ENCODE measurements at regions not wholly inside any gene's neighbourhood (a gene's known extent, or its start where the extent isn't known, plus 50 kb on each side); places are given as distances from the start of the nearest gene placed in this dataset.
A peak's percentile ranks its signal among the peaks of the same experiment; 100 is the strongest.
"Not testable (repeated sequence)": the region's sequence is repeated elsewhere in the genome, so short reads cannot be mapped to it uniquely, and the experiment has no call there.

DNA sequence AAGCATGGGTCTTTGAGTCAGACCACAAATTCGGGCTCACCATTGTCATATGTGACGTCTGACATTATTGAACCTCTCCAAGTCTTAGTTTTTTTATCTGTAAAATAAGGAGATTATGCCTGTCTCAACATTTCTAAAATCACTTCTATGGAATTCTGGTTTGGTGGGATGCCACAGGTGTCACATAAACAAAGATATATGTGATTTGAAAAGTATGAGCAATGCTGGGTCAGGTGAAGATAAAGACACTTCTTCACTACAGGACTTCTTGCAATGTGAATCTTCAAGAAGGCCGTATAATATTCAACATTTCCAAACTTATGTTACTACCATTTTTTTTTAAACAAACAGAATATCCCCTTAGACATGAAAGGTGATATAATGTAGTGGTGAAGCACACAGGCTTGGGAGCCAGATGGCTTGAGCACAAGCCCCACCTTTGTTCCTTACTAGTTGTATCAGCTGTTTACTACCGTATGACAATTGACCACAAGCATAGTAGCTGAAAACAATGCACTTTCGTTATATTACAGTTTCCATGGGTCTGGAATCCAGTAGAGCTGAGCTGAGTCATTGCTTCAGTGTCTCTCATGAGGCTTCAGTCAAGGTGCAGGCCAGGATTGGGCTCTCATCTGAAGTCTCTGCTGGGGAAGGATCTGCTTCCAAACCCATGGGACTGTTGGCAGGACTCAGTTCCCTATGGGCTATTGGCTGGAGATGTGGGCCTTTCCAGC, 87.7 kb downstream of the UTP18 start:
- DNase-seq, result no peak

DNA sequence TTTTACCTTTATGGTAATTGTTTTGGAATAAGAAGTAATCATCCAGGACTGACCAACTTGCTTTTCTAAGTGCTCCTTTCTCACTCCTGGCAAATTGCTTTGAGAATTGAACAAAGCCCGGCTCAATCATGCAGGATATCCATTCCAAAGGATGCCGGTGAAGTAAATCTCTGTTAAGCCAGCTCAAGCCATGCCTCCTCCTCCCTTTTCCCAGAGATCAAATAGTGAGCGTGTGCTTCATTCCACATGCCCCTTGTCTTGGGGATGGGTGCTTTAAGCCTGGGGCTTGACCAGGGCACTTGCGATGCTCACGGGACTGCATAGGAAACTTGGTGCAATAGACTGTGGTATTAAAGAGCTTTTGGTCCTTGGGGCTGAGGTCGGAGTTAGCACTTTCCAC, 90.7 kb downstream of the UTP18 start:
- DNase-seq, result no peak

DNA sequence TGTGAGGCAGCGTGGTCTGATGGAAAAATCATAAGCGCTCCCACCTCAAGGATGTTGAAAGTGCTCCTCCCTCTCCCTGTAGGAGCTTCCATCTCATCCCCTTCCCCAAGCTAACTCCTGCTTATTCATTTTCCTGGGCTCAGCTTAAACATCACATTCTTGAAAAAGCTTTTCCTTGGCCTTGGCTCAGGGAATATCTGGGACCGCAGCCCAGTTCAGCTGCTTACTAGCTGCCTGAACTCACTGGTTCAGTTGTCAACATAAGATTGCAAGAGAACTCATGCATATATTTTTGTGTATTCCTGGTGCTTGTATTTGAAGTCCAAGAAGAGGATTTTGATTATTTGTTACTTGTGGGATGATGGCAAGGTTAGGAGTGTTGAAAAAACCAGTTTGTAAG, 91.5 kb downstream of the UTP18 start:
- no peak for DNase-seq

DNA sequence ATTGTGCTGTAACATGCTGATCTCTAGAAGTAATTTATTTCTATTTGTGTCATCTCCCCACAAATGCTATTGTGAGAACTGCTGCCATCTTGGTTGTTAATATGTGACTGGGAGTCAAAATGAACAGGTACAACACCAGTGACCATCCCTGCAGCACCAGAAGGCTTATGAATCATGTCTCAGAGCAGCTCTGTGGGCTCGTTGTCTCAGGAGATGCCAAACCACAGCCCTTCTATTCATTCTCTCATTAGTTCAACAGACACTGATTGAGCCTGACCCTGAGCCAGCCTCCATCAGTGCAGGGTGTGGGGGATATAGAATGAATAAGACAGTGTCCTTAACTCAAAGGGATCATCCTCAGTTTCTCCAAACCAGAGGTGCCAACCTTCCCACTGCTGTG, 92.5 kb downstream of the UTP18 start:
- no peak for DNase-seq

DNA sequence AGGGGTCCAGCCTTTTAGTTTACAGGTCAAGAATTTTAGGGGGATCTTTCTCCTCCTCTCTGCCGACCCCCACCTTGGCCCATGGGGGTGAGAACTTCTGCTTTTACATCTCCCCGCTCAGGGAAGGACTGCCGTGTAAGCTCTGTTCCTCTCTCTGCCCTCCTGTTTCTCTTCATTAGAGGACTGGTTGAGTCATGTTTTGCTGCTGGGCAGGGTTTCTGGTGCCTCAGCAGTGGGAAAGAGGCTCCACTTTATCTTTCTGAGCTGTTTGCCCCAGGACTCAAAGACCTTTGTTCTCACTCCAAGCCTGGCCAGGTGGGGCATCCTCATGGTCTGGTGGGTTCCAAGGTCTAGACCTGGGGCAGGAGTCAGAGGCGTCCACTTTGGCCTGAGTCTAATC, 93.0 kb downstream of the UTP18 start:
- no peak for DNase-seq

DNA sequence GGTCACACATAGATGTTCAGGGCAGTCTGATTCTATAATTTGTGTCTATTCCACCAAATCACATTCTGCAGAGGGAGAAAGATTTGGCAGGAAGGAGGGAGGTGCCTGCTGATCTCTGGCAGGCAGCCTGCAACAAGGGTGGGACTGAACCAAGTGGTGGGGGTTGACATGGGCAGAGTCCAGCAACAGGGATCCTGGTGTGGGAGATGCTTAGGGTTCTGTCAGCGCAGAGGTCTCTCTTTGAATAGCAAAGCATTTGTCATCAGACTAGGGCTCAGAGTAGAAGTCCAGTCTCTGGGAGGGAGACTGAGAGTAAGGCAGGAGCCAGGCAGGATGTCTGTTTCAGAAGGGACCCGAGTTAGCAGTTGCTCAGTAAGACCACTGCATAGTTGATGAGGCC, 94.6 kb downstream of the UTP18 start:
- DNase-seq, result no peak

DNA sequence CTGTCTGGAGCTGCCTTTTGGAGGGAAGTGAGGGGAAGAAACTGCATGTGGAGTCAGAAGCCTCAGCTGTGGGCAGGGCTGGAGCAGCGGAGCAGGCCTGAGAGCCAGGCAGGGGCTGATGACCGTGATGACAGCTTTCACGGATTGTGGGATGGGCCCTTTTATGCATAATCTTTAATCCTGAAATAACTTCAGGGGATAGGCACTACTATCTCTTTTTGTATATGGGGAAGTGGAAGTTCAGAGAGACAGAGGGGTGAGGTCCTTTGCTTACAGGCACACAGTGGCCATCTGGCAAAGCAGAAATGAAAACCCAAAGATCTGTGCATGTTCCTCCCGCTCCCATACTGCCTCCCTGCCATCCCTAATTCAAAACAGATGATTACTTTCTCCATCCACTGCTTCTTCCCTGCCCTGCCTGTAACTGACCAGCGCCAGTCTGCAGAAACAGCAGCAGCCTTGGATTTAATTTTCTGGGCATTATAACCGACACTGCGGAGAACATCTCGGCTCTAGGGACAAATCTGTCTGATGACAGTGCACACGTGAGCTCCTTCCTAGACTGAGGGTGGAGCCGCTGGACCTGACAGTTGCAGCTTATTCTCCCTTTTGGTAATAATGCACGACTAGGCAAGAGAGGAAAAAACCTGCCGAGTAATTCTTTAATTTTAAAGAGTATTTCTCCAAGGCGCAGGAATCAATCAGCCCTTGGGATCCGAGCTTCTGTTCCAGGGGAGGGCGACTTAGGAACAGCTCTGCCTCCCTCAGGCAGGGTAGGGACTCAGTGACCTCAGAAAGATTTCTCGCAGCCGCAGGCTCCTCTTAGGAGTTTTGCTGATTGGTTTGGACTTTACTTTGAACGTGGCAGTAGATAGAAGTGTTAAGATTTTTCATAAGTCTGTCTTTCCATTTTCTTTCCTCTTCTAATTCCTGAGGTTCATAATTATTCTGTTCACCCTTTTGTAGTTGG, 95.4 kb downstream of the UTP18 start:
- no peak for DNase-seq

DNA sequence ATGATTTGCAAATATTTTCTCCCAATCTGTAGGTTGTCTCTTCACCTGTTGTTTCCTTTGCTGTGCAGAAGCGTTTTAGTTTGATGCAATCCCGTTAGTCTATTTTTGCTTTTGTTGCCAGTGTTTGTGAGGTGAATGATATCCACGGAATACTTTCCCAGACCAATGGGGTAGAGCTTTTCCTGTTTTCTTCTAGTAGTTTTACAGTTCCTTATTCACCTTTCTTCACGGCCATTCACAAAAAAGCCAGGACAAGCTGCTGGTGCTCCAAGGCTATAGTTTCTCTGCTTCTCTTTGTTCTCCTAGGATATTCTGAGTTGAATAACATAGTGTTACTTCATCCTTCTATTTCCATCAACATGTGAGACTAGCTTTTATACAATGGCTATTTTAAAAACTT, 98.7 kb downstream of the UTP18 start:
- DNase-seq, result no peak

DNA sequence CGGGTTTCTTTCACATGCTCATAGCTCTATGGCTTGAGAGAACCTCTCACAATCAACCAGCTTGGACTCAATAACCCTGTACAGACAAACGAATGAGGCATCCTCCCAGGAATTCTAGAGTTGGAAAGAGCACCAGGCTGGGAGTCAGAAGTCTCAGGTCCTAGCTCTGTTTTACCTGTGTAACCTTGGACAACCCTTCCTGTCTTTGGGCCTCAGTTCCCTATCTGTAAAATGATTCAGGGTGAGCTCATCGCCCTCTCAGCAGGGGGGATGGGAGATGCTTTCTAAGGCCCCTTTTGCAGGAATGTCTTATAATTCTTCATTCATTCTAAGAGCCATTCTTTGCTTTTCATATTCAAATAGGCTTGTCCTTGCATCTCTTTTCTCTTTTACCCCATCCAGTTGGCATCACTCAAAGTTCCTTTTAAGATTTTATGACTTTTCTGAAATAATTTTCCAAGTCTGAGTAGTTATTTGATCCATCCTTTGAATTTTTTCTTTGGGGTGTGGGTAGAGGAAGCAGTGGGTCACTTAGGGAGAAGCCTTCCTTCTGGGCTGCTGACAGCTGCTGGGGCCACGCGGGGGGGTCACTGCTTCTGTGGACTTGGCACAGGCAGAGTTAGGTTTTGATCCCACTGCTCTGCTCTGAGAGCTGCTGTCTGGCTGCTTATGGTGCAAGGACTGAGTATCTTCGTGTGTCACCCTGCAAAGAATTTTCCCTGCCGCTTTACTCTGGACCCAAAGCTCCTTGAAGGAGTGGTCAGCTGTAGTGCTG, 102.7 kb downstream of the UTP18 start:
- DNase-seq, result no peak

DNA sequence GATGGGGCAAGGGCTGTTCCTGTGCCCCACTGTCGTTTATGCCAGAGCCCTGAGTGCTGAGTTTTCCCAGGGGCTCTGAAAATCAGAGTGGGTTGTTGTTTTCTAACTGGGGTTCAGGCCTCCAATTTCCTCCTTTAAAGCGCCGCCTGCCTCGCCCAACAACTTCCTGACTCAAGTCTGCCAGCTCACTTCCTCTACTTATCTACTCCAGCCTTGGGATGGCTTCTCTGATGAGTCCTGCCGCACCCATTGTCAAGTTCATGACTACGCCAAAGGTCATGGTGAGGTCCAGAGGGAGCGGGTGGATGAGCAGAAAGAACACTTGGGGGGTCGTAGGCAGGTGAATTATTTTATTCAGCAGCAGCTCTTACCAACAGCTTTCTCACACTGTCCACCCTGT, 104.7 kb downstream of the UTP18 start:
- DNase-seq, result peak; percentile 16

DNA sequence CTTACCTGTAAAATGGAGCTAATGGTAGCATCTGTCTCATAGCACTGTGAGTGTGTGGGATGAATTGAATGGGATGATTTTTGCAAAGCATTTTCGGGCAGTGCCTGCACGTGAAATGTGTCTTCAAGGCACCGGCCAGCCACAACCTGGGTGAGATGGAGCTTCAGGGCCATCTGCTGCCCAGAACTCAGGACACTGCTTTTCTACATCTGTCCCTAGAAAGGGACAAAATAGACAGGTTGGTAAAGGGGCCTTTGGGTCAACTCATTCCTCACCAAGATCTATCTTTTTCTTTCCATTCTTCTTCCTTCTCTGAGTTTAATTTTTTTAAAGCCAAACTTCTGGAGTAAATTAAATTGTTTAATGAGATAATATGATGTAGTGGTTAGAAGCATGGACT, 106.5 kb downstream of the UTP18 start:
- no peak for DNase-seq

DNA sequence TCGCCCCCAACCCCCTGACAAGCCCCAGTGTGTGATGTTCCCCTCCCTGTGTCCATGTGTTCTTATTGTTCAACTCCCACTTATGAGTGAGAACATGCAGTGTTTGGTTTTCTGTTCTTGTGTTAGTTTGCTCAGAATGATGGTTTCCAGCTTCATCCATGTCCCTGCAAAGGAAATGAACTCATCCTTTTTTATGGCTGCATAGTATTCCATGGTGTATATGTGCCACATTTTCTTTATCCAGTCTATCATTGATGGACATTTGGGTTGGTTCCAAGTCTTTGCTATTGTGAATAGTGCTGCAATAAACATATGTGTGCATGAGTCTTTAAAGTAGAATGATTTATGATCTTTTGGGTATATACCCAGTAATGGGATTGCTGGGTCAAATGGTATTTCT, 107.5 kb downstream of the UTP18 start:
- DNase-seq, result not testable (repeated sequence)

DNA sequence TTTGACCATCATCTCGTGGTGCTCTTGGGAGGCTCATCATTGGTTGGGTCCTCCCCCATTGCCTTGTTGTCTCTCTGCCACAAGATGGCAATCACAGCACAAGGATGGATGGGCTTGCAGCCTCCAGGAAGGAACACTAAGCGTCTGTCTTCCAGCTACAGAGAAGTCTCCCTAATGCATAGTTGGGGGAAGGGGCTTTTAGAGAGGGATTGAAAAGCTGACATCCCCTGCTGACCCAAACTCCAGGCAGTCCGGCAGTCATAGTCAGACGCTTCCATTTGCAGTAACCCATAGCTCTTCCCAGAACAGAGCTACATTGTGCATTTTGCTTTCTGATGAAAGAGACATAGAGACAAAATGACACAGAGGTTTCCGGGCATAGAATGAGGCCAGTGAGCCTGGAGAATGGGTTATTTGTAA, 111.4 kb downstream of the UTP18 start:
- peak; percentile 35 for DNase-seq

DNA sequence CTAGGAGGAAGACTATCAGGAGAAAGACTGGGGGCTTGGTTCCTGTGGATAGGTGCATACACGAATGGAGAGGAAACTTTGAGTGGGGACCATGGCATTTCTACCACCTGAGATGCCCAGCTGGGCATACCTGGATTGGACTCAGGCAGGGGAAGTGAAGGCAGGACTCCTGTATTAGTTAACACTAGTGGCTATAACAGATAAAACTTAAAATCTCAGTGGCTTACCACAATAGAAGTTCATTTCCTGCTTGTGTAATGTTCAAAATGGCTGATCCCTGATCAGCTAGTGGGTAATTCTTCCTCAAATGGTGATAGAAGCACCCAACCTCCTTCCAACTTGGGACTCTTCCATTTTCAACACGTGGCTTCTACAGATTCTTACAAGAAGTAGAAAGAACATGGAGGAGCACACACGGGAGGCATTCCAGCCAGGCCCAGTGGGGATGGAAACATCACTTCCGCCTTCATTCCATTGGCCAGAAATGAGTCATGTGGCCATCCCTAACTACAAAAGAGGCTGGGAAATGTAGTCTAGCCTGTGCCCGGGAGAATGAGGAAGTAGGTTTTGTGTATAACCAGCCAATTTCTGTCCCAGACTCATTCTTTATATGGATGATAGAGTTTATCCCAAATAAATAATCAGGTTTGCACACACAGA, 112.1 kb downstream of the UTP18 start:
- peak; percentile 33 for DNase-seq

DNA sequence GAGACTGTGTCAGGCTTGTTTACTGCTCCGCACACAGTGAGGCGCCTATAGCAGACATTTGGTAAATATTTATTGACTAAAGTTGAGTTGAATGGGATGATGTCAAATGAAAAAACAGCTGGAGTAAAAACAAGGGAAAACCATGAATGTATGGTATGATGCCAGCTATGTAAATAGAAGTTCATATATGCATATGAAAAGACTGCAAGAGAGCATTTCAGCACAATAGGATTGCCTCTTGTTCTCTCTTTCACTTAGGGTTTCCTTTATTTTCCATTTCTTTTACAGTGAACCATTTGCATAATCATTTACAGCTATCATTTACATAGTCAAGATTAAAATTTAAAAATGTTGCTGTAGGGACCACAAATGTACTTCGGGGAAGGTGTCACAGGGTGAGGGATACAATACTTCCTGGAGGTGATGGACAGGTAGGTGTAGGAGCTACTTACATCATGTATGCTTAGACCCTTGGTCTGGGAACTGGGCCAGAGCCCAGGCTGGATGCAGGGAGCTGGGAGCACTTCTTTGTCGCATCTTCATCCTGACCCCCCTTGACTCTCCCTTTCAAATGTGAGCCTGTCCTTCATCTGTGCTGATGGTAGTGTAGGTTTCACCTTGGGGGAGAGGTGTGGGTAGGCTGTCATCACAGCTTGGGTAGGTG, 113.3 kb downstream of the UTP18 start:
- DNase-seq, result no peak

DNA sequence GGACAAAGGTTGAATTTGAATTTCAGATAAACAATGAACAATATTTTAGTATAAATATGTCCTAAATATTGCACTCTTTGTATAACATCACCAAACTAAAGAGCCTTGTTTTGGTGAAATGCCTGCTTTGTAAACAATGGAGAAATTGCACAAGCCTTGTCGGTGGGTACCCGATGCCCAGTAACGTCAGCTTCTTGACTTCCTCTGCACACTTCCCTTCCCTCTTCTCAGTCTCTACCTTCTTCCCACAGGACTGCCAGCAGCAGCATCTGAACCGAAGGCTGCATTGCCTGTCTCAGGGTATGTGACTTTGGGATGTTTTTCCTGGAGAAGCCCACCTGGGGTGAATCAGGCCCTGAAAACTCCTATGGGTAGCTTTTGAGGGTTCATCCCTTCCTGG, 113.9 kb downstream of the UTP18 start:
- no peak for DNase-seq

DNA sequence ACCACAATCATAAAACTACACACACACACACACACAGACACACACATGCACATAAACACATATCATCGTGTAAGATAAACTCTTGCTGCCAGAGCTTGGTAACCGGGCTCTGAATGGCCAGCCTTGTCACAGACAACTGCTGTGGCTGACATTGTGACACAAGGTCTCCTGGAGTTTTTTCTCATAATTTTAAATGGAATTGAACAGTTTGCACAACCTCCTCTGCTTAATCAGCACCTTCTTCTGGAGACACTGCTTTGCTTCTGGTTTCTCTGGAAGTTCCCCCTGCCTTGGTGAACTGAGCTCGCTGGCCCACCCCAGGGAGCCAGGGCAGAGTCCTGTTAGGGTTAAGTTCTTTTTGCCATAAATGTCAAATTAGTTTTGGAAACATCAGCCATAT, 115.4 kb downstream of the UTP18 start:
- DNase-seq, result no peak

DNA sequence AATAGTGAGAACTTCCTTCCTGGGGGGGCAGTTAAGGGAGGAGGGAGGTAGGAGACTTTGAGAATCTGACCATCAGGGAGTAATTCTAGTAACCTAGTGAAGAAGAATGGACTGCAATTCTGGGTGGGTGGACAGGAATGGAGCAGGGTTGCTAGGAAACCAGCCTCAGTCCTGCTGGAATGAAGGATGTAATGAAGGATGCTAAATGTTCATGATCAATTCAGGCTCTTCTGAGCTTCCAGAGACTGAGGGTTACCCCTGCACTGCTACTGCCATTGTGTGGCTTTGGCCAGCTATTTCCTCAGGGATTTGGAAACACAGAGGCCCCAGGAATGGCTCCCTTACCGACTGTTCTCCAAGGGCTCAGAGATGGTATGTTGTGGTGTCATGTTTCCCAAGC, 116.4 kb downstream of the UTP18 start:
- DNase-seq, result no peak

DNA sequence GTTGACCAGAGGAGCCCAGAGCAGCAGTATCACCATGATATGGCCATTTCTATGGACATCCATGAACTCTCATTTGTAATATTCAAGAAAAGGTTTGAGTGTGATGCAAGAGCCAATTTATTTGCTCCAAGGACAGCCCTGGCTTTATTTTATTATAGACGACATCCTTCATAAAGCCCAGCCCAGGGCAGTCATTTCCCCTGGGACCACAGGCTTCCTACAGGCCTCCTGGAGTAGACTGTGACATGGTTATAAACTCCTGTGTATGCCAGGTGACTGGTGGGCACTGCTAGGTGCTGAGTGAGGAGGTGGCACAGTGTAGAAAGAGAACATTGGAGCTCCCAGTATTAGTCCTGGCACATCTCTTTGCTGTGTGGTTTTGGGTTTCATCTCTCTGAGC, 120.9 kb downstream of the UTP18 start:
- no peak for DNase-seq

DNA sequence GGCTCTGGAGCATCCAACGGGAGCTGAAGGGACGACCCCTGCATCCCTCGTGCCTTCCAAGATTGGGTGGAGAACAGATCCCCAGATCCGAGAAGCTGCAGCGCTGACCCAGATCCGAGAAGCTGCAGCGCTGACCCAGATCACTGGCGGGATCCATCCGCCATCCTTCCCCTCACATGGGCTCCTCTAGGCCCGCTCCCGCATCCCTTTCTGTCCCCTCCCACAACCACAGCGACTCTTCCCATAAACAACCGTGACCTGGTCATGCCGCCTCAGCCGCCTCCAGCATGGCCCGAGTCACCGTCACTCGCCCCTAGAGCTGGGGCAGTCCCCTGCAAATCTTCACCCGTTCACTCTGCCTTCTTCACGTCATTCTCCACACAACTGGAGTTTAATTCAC, 124.9 kb downstream of the UTP18 start:
- DNase-seq, result no peak

DNA sequence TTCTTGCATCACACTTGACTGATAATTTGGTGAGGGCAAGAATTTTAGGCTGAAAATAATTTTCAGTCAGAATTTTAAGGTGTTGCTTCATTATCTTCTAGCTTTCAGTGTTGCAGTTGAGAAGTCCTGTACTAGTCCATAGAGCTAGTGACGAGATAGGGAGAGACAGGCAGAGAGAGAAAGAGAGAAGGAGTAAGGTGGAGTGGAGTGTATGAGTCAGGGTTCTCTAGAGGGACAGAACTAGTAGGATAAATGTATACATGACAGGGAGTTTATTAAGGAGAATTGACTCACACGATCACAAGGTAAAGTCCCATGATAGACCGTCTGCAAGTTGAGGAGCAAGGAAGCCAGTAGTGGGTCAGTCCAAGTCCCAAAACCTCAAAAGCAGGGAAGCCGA, 127.2 kb downstream of the UTP18 start:
- DNase-seq, result no peak

DNA sequence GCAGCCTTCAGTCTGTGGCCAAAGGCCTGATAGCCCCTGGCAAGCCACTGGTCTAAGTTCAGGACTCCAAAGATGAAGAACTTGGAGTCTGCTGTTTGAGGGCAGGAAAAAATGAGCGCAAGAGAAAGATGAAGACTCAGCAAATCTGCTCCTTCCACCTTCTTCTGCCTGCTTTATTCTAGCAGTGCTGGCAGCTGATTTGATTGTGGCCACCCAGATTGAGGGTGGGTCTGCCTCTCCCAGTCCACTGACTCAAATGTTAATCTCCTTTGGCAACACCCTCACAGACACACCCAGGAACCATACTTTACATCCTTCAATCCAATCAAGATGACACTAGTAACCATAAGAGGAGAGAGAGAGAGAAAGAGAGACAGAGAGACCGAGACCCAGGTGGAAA, 127.6 kb downstream of the UTP18 start:
- DNase-seq, result no peak

Data from CD4-positive, alpha-beta T cell treated with Interferon gamma for 1 hour (primary cell).